Anterior cingulate cortex (tissue), 58 donors: ENCODE measurements at regions not wholly inside any gene's neighbourhood (a gene's known extent, or its start where the extent isn't known, plus 50 kb on each side); places are given as distances from the start of the nearest gene placed in this dataset.

Experiments
- DNase-seq, 58 donors: peaks; one replicate each; lab custom pipeline; 2025; lab: John Stamatoyannopoulos, UW

DNA sequence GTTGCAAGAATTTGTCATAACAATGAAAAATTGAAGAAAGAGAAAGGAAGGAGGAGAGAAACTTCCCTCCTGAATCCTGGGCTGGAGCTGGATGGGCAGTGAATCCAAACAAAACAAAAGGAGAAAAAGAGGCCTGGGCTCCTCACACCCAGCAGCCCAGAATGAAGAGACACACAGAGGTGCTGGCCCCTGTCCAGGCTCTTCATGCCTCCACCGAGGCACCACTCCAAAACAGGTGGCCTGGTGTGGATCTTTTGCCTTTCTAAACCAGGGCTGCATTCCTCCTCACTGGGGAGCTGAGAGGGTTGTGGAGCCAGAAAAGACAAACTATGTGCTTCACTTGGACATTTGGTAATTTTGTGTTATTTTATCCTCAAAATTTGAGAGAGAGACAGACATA lies 76.0 kb downstream of the FAM124B start:
- DNase-seq, result no peak

DNA sequence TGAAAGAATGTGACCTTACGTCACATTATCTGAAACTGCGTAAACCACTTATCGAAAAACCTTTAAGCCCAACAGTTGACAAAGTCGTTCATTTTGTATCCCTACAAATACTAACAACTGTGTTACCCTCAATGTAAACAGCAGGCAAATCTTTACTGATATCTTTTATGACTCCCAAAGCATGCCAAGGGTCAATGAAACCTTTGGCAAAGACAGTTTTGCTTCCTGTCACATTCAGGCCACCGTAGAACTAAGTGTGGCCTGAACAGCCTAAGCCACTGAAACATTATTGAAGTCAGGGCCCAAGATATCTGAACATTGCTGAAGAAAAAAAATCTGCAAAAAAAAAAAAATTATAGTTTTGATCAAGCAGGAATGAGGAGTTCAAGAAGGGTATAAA lies 77.3 kb downstream of the FAM124B start:
- DNase-seq, result no peak

DNA sequence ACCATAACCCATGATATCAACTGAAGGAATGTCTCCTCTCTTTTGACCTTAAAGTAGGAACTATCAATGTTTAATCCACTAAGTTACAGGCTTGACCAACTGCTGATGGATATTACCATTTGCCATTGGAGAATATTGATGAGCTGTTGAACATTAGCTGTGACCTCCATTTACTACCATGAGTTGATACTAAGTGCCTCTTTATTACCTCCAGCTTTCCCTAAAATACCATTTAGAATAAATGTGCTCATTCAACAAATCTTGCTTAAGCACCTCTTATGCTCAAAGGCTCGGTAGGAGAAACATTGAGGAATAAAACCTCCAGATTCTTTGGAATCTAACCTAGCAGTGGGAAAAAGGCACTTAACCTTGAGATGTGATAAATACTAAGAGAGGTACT lies 81.2 kb downstream of the FAM124B start:
- no peak for DNase-seq

DNA sequence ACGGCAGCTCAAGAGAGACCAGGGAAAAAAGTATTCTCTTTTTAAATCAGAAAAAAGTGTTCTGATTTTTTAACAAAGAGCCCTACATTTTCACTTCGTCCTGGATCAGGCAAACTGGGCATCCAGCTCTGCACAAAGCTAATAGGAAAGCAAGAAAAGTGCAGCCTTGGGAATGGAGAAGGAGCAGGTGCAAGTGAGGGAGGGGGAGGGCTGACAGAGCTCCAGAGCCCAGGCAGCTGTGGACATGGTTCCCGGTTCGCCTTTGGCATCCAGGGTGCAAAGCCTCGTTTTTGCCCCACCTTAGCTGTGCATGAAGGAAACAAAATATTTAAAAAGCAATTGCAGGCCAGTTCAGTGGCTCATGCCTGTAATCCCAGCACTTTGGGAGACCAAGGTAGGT lies 82.2 kb downstream of the FAM124B start:
- no peak for DNase-seq

DNA sequence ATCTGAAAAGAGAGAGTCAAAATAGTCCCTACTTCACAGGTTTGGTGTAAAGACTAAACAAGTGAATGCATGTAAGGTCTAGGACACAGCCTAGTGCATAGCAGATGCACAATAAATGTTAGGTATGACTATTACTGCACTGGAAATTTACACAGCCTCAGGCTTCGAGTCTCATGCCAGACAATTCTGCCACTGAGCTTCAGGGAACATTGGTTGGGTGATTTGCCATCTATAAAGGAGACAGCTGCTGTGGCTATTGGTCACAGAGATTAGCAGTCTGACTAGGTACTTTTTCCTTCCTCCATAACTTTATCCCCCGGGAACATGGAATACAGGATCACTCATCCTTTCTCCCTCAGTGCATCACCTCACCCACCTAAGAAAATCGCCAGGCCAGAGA lies 89.2 kb downstream of the FAM124B start:
- no peak for DNase-seq

DNA sequence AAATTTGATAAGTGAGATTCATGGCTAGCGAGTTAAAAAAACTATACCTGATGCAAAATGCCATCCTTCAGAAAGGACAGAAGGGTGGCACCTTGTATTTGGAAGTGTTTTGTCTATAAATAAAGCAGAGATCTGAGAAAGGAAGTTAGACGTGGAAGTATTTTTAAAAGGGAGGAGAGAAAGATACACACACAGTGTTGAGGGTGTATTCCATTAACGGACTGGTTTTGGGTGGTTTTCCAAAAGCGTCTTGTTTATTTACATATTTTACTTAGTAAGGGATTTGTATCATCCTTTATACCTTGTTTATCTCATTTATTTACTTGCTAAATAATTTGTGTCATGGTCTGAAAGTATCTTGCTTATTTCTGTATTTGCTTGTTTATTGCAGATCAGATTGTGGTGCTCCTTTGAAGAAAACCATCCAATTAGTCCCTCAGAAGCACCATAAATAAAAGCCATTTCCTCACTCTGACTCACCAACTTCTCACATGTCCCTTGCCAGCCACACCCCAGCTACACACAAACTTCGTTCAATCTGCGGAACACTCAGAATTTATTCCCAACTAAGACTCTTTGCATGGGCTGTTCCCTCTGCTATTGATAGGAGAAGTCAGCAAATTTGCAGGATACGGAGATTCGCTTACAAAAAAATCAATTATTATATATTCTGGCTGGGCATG lies 90.8 kb downstream of the FAM124B start:
- no peak for DNase-seq

DNA sequence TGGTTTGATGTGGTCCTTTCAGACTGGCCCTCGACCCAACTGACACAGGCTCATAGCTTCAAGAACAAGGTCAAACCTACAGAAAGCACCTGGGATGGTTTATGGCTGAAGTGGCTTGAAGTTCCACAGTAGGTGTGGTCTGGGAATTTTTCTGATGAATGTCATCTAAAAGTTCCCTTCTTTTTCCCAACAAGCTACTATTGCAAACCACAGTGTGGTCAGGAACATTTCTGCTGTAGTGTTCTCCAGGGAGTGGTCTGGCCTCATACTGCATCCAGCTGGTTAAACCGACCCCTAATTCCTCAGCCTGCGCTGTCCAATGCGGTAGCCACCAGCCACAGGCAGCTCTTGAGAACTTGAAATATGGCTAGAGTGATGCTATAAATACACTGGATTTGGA lies 92.7 kb downstream of the FAM124B start:
- no peak for DNase-seq

DNA sequence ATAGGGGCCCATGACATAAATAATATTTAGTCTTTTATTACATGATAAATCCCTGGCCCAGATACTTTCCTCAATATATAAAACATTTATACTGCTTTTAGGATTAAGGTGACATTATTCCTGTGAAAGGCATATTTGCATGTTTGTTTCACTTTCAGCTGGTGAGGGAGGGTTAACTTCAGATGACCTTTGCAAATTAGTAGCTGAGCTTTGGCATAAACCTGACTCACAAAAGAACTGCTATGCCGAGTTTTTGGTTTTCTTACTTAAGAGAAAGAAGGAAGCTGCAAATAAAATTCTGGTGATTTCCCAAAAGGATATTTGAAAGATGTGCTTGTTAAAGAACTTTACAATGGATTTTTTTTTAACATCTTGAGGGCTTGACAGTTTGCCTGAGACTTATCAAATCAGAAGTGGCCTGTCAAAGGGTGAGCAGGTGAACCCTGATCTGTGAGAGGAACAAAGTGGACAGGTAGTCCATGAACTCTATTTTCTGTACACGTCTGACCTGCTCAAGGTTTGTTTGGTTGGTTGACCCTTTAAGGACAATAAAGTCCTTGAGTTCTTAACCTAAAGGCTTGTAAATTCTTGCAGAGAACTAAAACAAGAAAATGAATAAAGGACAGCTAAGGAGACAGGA lies 93.5 kb downstream of the FAM124B start:
- DNase-seq, result no peak

DNA sequence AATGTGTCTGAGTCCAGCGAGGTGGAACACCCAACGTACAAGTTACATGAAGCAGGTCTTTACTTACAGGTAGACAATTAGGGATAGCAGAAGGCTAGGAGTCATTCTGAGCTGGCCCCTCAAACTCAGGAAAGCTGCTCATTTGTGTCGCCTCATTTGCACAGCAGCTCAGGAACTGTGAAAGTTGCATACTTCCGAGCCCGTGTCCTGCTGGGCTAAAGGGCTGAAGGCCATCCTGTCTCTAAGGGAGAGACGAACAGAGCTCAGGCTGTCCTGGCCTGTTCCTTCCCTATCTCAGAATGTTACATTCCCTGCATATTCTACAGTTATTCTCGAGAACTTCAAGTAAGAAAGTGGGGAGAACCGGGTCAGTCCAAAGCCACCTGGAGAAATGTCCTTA lies 99.0 kb downstream of the FAM124B start:
- no peak for DNase-seq

DNA sequence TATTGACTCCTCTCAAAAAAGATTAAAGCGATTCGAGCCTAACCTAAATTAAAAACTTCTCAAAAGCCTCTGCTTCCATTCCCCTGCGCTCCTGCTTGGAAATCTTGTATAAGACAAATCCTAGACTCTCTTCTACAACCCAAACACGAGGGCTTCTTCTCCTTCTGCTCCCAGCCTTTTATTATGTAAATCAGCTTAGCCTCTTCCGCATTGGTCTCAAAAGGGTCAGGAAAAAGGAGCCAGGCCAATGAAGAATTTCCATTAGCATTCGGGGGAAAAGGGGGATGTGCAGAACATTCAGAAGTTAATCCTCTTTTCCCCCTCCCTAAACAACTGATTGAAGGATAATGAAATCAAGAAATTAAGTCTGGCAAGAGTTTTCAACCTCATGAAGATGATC lies 107.9 kb downstream of the FAM124B start:
- no peak for DNase-seq

DNA sequence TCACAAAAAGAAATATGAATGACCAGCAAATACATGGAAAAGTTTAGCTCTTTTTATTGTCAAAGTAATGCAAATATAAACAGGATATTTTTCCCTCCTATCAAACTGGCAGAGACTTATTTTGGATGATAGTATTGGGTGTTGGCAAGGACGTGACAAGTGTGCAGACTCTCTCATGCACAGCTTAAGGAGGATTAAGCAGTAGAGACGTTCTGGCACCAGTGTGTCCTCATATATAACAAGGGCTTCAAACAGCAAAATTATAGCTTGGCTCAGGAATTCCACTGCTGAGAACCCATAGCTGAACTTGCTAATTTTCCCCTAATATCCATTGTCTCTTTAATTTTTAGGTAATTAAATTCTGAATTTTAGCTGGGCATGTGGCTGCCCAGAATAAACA lies 114.4 kb downstream of the FAM124B start:
- DNase-seq, result no peak

DNA sequence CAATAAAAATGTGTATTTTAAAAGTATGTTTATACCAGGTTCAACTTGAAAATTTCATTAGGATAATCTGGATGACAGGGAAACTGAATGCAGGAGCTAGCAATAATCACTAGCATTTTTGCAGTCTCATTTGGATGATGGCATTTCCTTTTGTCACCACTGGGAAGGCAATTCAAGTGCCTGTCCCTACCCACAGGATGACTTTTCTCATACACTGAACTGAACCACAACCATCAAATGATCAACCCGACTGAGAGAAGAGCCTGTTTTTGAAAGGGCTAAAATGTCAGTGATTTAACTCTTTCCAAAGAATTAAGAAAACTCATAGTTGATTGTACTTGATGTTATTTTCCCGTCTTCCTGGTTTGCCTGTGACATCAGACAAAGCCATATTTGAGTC lies 115.0 kb downstream of the FAM124B start:
- DNase-seq, result no peak

DNA sequence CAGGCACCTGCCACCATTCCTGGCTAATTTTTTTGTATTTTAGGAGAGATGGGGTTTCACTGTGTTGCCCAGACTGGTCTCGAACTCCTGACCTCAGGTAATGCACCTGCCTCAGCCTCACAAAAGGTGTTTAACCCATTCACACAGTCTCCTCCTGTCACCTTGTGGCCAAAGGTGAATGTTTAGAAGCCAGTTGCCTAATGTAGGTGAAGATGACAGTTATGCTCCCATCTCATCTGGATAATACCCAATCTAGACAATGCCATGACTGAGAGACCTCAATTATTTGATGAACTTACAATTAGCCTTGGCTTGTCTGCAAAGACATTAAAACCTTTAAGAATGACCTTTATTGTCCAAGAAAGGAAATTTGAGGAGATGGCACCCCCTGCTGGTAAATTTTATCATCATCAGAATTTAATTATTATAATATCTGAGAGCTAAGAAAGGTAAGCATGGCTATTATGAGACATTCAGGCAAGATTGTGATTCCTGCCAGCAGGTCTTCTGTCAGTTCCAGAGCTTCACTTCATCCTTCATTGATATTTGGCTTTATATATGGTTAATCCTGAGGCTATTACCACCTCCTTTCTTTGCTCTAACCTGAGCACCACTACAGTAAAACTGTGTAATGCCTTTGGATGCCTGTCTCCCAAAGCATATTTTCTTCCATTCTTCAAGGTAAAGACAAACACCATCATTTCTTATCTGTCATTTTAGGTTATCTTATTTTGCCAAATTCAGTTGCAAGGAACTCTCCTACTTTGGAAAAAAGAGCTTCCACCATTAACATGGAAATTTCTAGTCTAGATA lies 117.6 kb downstream of the FAM124B start:
- DNase-seq, result peak in 3 of 58 donors; percentile 3 to 34 (median 11)

DNA sequence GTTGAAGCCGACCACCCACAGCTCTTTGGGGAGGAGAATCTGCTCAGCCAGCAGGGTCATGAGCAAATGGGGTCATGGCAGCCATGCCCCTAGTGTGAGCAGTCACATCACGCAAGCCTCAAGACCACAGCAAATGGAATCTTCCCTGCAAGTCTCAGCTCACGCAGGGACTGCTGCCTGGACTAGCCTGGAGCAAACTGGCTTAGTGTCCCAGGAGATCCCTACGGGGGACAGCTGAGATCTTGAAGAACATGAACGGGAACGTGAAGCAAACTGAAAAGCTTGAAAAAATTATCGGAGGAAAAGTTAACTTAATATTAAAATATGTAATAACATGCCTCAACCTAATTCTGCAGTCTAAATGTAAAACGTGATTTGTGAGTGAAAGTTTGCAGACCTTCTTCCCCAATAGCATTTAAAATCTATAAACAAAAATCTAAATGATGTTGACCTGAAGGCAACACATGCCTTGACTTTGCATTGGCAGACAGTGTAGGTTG lies 118.4 kb downstream of the FAM124B start:
- no peak for DNase-seq

DNA sequence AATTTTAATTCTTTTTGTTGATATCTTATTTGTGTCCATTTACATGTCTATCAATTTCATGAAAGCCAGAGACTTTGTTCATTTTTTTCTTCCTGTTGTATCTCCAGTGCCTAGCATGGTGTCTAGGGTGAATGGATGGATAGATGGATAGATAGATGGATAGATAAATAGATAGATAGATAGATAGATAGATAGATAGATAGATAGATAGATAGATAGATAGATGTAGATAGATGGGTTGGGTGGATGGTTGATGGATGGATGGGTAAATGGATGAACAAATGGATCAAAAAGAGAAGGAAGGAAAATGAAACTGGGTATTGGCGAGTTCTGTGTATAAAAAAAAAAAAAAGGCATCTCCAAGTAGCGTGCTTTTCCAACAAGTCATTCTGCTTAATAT lies 120.5 kb downstream of the FAM124B start:
- DNase-seq, result no peak

DNA sequence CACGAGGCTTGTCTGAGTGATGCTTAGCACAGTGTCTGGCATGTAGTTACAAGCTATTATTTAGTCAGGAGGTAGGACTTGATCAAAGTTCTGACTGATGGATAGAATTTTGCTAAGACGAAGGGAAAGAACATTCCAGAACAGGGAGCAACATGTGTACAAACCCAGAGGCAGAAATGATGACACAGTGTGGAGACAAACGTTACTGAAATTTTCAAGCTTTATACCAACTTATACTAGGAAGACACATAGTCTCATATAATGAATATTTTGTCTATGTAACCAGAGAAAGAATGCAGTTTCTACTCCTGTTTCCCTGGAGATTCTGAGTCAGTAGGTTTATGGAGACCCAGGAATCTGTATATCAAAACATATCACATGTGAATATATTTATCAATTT lies 123.4 kb downstream of the FAM124B start:
- no peak for DNase-seq

DNA sequence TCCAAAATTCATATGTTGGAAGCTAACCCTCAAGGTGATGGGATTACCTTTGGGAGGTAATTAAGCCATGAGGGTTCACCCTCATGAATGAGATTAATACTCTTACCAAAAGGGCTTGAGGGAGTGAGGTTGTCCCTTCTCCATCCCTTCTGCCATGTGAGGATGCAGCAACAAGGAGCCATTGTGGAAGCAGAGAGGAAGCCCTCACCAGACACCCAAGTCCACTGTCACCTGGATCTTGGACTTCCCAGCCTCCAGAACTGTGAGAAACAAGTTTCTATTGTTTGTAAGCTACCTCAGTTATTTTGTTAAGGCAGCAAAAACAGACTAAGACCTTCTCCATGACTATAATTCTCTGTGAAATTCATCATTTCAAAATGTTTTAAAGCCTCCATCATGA lies 125.7 kb downstream of the FAM124B start:
- no peak for DNase-seq

DNA sequence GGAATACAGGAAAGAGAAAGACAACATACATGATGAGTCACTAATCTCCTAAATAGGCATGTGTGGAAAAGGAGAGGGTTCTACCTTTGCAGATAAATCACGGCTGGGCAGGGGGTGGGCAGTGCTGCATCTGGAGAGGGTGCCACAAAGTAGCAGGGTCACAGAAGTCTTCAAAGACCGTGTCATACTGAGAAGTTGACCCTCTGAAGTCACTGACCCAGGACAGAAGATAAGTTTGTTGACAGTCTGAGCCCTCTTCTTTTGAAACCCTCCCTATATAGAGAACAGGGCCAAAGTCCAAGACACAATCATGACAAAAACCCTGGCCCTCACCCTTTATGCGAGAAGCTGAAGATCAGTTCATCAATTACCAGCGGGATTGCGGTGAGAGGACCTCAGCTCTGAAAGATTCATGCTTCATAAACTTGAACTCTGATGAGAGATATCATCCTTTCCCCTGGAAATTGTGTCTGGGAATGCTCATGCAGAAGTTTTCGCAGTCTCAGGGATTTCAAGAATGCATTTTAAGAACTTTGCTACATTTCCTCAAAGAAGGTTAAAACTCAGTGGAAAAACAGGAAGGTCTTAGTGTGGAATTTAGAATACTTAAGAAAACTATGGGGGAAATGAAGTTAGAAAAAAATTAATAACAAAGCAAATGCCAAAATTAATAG lies 129.5 kb downstream of the FAM124B start:
- no peak for DNase-seq

DNA sequence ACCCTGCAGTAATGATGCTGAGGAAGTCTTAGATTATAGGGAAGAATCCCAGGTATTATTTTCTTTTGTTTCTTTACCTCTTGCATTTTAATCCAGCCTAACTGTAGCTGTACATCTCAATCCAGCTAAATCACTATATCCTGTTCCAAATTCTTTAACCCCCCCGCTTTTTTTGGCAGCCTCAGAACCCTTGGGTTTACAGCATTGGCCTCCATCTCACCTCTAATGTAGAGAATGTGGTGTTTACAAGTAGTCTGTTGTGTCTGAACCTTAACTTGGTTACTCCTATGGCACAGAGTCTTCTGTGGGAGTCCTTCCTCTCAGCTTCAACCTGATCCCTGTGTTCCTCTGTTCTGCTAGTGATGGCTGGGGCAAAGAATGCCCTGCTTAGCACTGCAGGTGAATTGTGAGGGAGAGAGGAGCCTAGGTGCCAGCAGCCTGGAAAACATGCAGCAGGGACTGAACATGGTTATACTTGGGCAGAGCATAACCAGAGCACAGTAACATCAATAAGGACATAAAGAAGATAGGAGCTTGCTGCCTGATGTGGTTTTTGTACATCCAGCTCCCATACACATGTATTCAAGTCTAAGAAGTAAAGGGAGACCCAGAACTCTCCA lies 130.2 kb downstream of the FAM124B start:
- DNase-seq, result no peak

DNA sequence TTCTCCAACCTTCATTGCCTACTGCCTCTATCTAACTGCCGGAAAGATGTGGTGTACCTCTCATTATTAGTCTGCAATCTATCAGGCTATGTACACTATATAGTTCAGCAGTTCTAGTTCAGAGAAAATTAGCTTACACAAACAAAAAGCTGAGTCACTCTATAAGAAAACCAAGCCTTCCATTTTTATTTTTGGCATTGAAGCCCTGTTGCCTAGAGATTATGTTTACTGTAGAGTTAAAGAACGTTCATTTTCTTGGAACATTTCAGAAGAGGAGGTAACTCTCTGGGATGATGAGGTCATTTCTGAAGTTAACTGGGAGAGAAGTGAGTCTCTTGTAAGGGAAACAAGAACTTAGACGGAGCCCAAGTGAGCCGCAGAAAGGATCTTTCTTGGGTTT lies 133.5 kb downstream of the FAM124B start:
- DNase-seq, result no peak

DNA sequence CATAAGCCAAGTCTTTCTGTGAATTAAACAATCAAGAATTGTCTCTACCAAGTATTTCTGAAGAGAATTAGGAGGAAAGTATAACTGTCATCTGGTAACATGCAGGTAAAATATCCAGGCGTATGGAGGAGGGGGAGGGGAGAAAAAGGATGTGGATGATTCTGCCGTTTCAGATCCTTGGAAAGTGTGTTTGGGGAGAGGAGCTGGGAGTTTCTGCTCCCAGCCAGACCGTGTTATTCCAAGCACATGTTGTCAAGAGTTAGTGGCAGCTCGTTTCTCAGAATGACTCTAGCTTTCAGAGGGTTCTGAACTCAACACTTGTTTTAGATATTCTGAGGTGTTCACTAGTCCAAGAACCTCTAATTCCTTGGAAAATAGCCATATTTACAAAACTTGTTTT lies 137.6 kb downstream of the FAM124B start:
- DNase-seq, result no peak
